DOHH2 (cell line): ENCODE measurements at regions not wholly inside any gene's neighbourhood (a gene's known extent, or its start where the extent isn't known, plus 50 kb on each side); places are given as distances from the start of the nearest gene placed in this dataset.

Experiments used
- EZH2phosphoT487 ChIP-seq: fragments of 200-600 bp; sonication (generic); IDR thresholded peaks from 2 replicates; pipeline ENCODE4 v1.6.1; 2017; ENCODE audit warnings: borderline replicate concordance, mild to moderate bottlenecking, antibody characterized with exemption, low read length, moderate library complexity, mixed read lengths
- TF ChIP-seq, protein P1 (sequence below): fragments of 200-600 bp; sonication (generic); IDR thresholded peaks from one replicate; pipeline ENCODE4 v1.5.1; 2014; ENCODE audit warnings: antibody characterized with exemption, mild to moderate bottlenecking, low read depth, low read length; ENCODE audit not compliant: poor library complexity, severe bottlenecking

DNA sequence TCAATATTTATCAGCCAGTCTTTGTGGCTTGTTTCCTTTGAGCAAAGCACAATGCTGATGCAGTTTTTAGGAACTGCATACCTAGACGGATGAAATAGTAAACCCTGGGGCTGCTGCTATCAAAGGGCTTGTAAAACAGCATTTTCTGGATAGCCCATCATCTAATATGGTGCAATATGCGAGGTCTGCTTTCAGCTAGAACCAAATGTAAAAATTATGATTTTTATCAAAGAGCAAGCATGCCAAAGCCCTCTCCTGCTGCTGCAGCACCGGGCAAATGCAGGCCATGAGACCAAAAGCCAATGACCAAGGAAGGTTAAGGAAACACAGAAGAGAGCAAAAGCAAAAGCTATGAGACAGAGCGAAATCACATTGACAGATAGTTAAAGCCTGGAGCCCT, 1000.4 kb downstream of the MAT2B start:
- TF ChIP-seq, protein P1, sequence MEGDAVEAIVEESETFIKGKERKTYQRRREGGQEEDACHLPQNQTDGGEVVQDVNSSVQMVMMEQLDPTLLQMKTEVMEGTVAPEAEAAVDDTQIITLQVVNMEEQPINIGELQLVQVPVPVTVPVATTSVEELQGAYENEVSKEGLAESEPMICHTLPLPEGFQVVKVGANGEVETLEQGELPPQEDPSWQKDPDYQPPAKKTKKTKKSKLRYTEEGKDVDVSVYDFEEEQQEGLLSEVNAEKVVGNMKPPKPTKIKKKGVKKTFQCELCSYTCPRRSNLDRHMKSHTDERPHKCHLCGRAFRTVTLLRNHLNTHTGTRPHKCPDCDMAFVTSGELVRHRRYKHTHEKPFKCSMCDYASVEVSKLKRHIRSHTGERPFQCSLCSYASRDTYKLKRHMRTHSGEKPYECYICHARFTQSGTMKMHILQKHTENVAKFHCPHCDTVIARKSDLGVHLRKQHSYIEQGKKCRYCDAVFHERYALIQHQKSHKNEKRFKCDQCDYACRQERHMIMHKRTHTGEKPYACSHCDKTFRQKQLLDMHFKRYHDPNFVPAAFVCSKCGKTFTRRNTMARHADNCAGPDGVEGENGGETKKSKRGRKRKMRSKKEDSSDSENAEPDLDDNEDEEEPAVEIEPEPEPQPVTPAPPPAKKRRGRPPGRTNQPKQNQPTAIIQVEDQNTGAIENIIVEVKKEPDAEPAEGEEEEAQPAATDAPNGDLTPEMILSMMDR = no peak
- TF ChIP-seq EZH2phosphoT487 = no peak
